ENCODE measurements at regions not wholly inside any gene's neighbourhood (a gene's known extent, or its start where the extent isn't known, plus 50 kb on each side); places are given as distances from the start of the nearest gene placed in this dataset.

GRCh38 chr10:44184633-44185314 is 200.1 kb downstream of the CXCL12 start (continued):
- TF ChIP-seq RAD21 (IDR thresholded peaks at IDR 0.05 in 1 of 2, conservative IDR thresholded peaks at IDR 0.05 in 1 of 2; ENCODE audit: low read depth in 2 of 2, low read length in 2 of 2) (no peak), CBX5 (IDR thresholded peaks at IDR 0.05; ENCODE audit: low read depth, low read length) (no peak), RFX5 (IDR thresholded peaks at IDR 0.05; ENCODE audit: borderline replicate concordance, low read depth, low read length) (no peak), SRF (IDR thresholded peaks at IDR 0.05; ENCODE audit: low read depth, low read length) (no peak), JUND (IDR thresholded peaks at IDR 0.05; ENCODE audit: low read length) (no peak), SP2 (IDR thresholded peaks at IDR 0.05; ENCODE audit: low read length) (no peak), KDM1A (IDR thresholded peaks at IDR 0.05; ENCODE audit: borderline replicate concordance, low read length) (no peak), RNF2 (IDR thresholded peaks at IDR 0.05; ENCODE audit: borderline replicate concordance, low read depth, low read length, missing control alignments, poor library complexity, severe bottlenecking) (no peak), ATF2 (IDR thresholded peaks at IDR 0.05; ENCODE audit: low read length) (no peak)

Data from H1 (cell line).